ENCODE measurements at regions not wholly inside any gene's neighbourhood (a gene's known extent, or its start where the extent isn't known, plus 50 kb on each side); places are given as distances from the start of the nearest gene placed in this dataset.

DNA sequence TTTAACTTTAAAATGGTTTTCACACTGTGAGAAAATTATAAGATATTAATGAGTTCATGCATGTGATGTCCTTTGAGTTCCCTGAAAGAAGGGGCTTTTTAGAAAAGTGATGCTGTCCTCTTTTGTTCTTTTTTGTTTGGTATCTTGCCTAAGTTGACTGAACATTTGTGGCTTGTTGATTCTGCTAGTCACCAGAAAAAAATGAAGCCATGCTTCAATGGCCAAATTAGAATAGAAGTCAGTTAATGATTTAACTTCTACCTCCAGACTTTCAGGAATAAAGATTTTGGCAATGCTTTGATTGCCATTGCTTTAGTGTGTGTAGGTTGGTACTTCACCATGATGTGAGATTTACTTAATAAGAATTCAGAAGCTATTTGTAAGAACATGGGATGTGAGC lies 260.6 kb upstream of the NECTIN3 start:
- H3K36me3 Mint-ChIP-seq (ENCODE audit: low read depth): no peaks in the 10 kb centered on the region
- H3K27ac Mint-ChIP-seq: no peak overlapping the region
- H3K4me3 Mint-ChIP-seq: no peak overlapping the region
- H3K27me3 Mint-ChIP-seq: peaks cover 6% of the 10 kb centered on the region
- H3K4me1 Mint-ChIP-seq: peaks cover 7% of the 10 kb centered on the region
- ATAC-seq (no peak), DNase-seq (no peak)
- H3K9me3 ChIP-seq (ENCODE audit: control insufficient read depth, low read length, poor library complexity, severe bottlenecking): no peaks in the 10 kb centered on the region

- Mint-ChIP-seq H3K4me1 (peaks cover 7% of the 10 kb centered on the region), H3K4me3 (no peak overlapping the region), H3K36me3 (ENCODE audit: low read depth) (no peaks in the 10 kb centered on the region), H3K27ac (no peak overlapping the region), H3K27me3 (peaks cover 11% of the 10 kb centered on the region)
- no peaks in the 10 kb centered on the region for H3K9me3 ChIP-seq (ENCODE audit: control insufficient read depth, low read length, poor library complexity, severe bottlenecking)
- DNase-seq (no peak), ATAC-seq (no peak)
Observed at GRCh38 chr3:110813541-110813940, 258.1 kb upstream of the NECTIN3 start.

DNA sequence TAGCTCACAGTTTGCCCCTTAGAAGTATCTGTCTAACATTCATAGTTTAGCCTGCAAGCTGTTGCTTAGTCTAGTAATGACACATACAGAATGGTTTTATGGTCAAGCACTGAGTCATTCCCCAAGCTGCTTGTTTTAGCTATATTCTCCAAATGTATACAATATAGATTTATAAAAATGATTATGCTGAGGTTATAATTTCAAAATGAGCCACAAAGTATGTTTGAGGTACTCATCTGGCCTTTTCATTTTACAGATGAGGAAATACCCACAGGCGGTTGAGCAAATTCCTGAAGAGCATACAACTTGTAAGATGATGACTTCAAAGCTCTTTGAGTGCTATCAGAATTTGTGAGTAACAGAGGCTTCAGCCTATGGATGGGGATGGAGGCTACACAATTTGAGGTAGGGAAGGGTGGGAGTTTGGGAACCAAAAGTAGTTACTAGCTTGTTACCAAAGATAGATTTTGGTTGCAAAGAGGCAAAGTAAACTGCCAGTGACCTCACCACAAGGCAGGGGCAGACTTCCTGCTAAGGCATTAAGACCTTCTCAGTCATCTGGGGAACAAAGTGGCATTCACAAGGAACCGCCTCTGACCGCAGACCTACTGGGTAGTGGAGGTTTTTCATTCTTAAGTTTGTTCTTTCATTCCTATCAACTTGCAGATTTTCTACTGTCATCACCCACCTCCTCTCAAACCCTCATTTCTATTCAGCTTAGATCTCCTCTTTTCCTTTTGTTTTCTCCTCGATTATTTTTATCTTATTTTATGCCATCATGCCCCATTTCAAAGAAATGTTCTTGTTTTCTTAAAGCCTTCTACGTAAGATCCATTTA lies 257.2 kb upstream of the NECTIN3 start:
- peak; percentile 50 for ATAC-seq

DNA sequence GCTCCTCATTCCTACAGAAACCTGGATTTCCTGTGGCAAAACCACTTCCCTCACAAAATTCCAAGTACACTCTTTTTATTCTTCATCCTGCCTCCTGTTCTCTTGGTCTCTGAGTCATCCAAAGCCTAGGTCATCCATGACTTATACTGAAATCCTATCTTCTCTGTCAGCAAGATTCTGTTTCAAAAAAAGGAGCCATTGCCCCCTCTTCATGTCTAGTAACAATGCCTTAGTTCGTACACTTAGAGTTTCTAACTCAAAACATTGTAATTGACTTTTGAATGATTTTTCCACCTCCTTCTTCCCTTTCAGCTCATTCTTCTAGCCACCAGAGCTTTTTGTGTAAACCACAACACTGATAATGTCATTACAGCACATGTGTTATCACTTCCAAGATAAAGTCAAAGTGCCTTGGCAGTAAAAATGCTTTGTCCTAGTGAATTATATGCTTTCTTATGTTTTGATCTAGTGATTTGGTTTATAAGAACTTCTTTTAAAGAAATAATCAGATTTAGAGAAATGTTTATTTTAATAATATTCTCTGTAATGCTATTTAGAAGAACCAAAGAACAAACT lies 256.5 kb upstream of the NECTIN3 start:
- ATAC-seq (no peak), DNase-seq (no peak)
- peaks cover 9% of the 10 kb centered on the region for H3K27me3 Mint-ChIP-seq
- H3K4me1 Mint-ChIP-seq: peaks cover 7% of the 10 kb centered on the region
- H3K4me3 Mint-ChIP-seq: no peak overlapping the region
- H3K27ac Mint-ChIP-seq: no peak overlapping the region
- H3K9me3 ChIP-seq (ENCODE audit: control insufficient read depth, low read length, poor library complexity, severe bottlenecking): no peaks in the 10 kb centered on the region
- no peaks in the 10 kb centered on the region for H3K36me3 Mint-ChIP-seq (ENCODE audit: low read depth)

More for the DNA sequence above, 257.2 kb upstream of the NECTIN3 start:
- Mint-ChIP-seq H3K4me1 (peaks cover 7% of the 10 kb centered on the region), H3K27me3 (peaks cover 11% of the 10 kb centered on the region), H3K4me3 (no peak overlapping the region), H3K36me3 (ENCODE audit: low read depth) (no peaks in the 10 kb centered on the region), H3K27ac (no peak overlapping the region)
- no peaks in the 10 kb centered on the region for H3K9me3 ChIP-seq (ENCODE audit: control insufficient read depth, low read length, poor library complexity, severe bottlenecking)
- DNase-seq: no peak

DNA sequence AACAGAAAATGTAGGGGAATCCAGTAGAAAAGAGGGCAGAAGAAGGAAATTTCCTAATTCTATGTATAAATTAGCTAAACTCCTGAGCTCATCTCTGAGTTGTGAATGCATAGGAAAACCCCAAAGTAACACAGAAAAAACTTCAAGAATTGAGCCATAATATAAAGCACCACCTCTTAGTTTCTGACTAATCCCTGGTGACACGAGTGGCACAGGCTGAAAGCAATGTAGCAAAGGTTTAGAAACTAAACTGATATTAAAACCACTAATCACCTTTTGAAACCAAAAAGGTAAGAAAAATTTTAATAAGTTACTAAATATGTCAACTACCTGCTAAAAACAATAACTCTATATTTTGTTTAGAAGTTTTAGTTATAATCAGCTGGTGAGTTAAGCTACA lies 255.6 kb upstream of the NECTIN3 start:
- Mint-ChIP-seq H3K36me3 (ENCODE audit: low read depth) (no peaks in the 10 kb centered on the region), H3K4me1 (peaks cover 7% of the 10 kb centered on the region), H3K27me3 (peaks cover 5% of the 10 kb centered on the region), H3K27ac (no peak overlapping the region), H3K4me3 (no peak overlapping the region)
- DNase-seq (no peak), ATAC-seq (no peak)
- no peaks in the 10 kb centered on the region for H3K9me3 ChIP-seq (ENCODE audit: control insufficient read depth, low read length, poor library complexity, severe bottlenecking)

DNA sequence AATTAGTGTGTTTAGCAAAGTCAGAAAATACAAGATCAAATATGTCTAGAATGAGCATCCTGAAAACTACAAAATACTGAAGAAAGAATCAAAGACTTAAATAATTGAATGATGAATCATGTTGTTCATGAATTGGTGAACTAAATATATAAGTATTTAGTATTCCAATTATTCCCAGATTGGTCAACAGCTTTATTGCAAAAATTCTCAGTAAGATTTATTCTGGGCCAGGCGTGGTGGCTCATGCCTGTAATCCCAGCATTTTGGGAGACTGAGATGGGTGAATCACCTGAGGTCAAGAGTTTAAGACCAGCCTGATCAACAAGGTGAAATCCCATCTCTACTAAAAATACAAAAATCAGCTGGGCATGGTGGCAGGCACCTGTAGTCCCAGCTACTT lies 250.0 kb upstream of the NECTIN3 start:
- no peak overlapping the region for H3K4me3 Mint-ChIP-seq
- ATAC-seq (no peak), DNase-seq (no peak)
- H3K27ac Mint-ChIP-seq: no peak overlapping the region
- peaks cover 5% of the 10 kb centered on the region for H3K27me3 Mint-ChIP-seq
- no peaks in the 10 kb centered on the region for H3K9me3 ChIP-seq (ENCODE audit: control insufficient read depth, low read length, poor library complexity, severe bottlenecking)
- H3K4me1 Mint-ChIP-seq: peaks cover 3% of the 10 kb centered on the region
- H3K36me3 Mint-ChIP-seq (ENCODE audit: low read depth): no peaks in the 10 kb centered on the region

GRCh38 chr3:110822971-110823370 lies 248.6 kb upstream of the NECTIN3 start:
- Mint-ChIP-seq H3K4me1 (peaks cover 3% of the 10 kb centered on the region), H3K27me3 (no peaks in the 10 kb centered on the region)

DNA sequence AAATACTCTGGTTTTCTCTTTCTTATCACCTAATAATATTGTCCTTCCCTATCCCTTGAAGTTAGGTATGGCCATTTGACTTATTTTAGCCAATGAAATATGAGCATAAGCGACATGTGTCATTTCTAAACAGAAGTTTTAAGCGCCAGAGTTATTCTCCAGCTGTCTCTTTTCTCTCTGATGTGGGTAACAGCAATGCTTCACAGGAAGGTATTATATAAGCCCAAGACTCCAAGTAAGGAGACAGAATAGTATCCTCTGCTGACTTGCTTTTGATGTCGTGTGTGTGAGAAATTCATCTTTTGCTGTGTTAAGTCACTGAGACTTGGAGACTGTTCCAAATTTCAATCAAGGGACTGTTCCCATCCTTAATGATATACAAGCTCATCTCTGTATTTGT lies 224.6 kb upstream of the NECTIN3 start:
- Mint-ChIP-seq H3K4me3 (no peak overlapping the region), H3K36me3 (ENCODE audit: low read depth) (no peaks in the 10 kb centered on the region), H3K27me3 (peaks cover 5% of the 10 kb centered on the region), H3K4me1 (no peaks in the 10 kb centered on the region), H3K27ac (no peak overlapping the region)
- ATAC-seq (no peak), DNase-seq (no peak)
- no peaks in the 10 kb centered on the region for H3K9me3 ChIP-seq (ENCODE audit: control insufficient read depth, low read length, poor library complexity, severe bottlenecking)

More at GRCh38 chr3:110822971-110823370, 248.6 kb upstream of the NECTIN3 start:
- Mint-ChIP-seq H3K4me3 (no peak overlapping the region), H3K27ac (no peak overlapping the region), H3K36me3 (ENCODE audit: low read depth) (no peaks in the 10 kb centered on the region)
- DNase-seq (no peak), ATAC-seq (no peak)
- H3K9me3 ChIP-seq (ENCODE audit: control insufficient read depth, low read length, poor library complexity, severe bottlenecking): no peaks in the 10 kb centered on the region

DNA sequence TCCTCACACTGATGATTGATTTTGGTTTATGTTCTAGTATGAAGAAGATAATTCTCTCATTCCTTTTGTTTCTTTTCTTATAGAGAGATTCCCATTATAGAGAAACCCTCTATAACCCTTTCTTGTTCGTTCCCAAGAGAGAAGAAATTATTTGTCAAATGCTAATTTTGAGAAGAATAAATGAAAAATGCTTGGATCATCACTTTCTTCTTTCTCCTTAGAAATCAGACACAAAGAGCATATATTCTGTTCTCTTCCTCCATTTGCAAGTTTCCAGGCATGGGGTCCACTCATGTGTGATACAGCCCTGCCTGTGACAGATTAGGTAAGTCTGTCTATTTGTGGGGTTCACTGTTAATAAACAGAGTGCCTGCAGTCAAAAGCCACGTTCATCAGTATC lies 222.6 kb upstream of the NECTIN3 start:
- H3K4me1 Mint-ChIP-seq: no peaks in the 10 kb centered on the region
- no peaks in the 10 kb centered on the region for H3K9me3 ChIP-seq (ENCODE audit: control insufficient read depth, low read length, poor library complexity, severe bottlenecking)
- no peak overlapping the region for H3K27ac Mint-ChIP-seq
- H3K27me3 Mint-ChIP-seq: no peaks in the 10 kb centered on the region
- no peaks in the 10 kb centered on the region for H3K36me3 Mint-ChIP-seq (ENCODE audit: low read depth)
- H3K4me3 Mint-ChIP-seq: no peak overlapping the region
- ATAC-seq (no peak), DNase-seq (no peak)

DNA sequence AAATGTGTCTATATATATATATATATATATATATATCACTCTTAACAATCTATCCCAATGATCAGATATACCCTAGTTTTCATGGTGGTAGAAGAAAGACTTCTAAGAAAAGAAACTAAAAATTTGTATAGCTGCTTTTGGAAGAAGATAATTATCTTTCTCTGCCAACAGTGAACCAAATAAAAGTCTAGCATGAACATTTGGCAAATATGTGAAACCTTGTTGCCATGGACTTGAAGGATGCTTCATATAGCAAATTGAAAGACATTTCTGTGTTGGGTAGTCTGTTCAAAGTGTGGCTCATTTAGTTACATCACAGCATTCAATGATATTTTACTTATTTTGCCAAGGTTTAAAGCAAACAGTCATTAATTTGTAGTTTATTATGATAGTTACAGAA lies 219.9 kb upstream of the NECTIN3 start:
- H3K4me1 Mint-ChIP-seq: no peaks in the 10 kb centered on the region

GRCh38 chr3:110855207-110855606 lies 216.4 kb upstream of the NECTIN3 start:
- no peak for ATAC-seq
- Mint-ChIP-seq H3K27ac (no peak overlapping the region), H3K27me3 (no peaks in the 10 kb centered on the region), H3K4me1 (no peaks in the 10 kb centered on the region), H3K4me3 (no peak overlapping the region), H3K36me3 (ENCODE audit: low read depth) (no peaks in the 10 kb centered on the region)
- DNase-seq: no peak
- no peaks in the 10 kb centered on the region for H3K9me3 ChIP-seq (ENCODE audit: control insufficient read depth, low read length, poor library complexity, severe bottlenecking)

More for the DNA sequence above, 219.9 kb upstream of the NECTIN3 start:
- Mint-ChIP-seq H3K36me3 (ENCODE audit: low read depth) (no peaks in the 10 kb centered on the region), H3K27me3 (no peaks in the 10 kb centered on the region), H3K4me3 (no peak overlapping the region), H3K27ac (no peak overlapping the region)
- no peak for DNase-seq
- no peak for ATAC-seq
- no peaks in the 10 kb centered on the region for H3K9me3 ChIP-seq (ENCODE audit: control insufficient read depth, low read length, poor library complexity, severe bottlenecking)

- no peaks in the 10 kb centered on the region for H3K4me1 Mint-ChIP-seq
- H3K27ac Mint-ChIP-seq: no peak overlapping the region
- ATAC-seq (no peak), DNase-seq (no peak)
- H3K36me3 Mint-ChIP-seq (ENCODE audit: low read depth): no peaks in the 10 kb centered on the region
- no peaks in the 10 kb centered on the region for H3K9me3 ChIP-seq (ENCODE audit: control insufficient read depth, low read length, poor library complexity, severe bottlenecking)
- no peak overlapping the region for H3K4me3 Mint-ChIP-seq
- no peaks in the 10 kb centered on the region for H3K27me3 Mint-ChIP-seq
Observed at GRCh38 chr3:110856916-110857315, 214.7 kb upstream of the NECTIN3 start.

- Mint-ChIP-seq H3K27ac (no peak overlapping the region), H3K4me3 (no peak overlapping the region), H3K4me1 (no peaks in the 10 kb centered on the region), H3K36me3 (ENCODE audit: low read depth) (no peaks in the 10 kb centered on the region), H3K27me3 (no peaks in the 10 kb centered on the region)
- no peaks in the 10 kb centered on the region for H3K9me3 ChIP-seq (ENCODE audit: control insufficient read depth, low read length, poor library complexity, severe bottlenecking)
- DNase-seq: no peak
- ATAC-seq: no peak
Observed at GRCh38 chr3:110858549-110858948, 213.1 kb upstream of the NECTIN3 start.

- no peaks in the 10 kb centered on the region for H3K27me3 Mint-ChIP-seq
- H3K27ac Mint-ChIP-seq: no peak overlapping the region
- H3K9me3 ChIP-seq (ENCODE audit: control insufficient read depth, low read length, poor library complexity, severe bottlenecking): no peaks in the 10 kb centered on the region
- no peaks in the 10 kb centered on the region for H3K4me1 Mint-ChIP-seq
- no peak for ATAC-seq
- DNase-seq: no peak
- no peak overlapping the region for H3K4me3 Mint-ChIP-seq
- H3K36me3 Mint-ChIP-seq (ENCODE audit: low read depth): no peaks in the 10 kb centered on the region
Observed at GRCh38 chr3:110859336-110859735, 212.3 kb upstream of the NECTIN3 start.

All from T-helper 17 cell (primary cell).